Iris pigment epithelial cell (primary cell): ENCODE measurements at regions not wholly inside any gene's neighbourhood (a gene's known extent, or its start where the extent isn't known, plus 50 kb on each side); places are given as distances from the start of the nearest gene placed in this dataset.

Experiments
- DNase-seq: peaks from one replicate; pipeline ENCODE4 v3.0.0-alpha.2; 2011; ENCODE audit warnings: low read depth

DNA sequence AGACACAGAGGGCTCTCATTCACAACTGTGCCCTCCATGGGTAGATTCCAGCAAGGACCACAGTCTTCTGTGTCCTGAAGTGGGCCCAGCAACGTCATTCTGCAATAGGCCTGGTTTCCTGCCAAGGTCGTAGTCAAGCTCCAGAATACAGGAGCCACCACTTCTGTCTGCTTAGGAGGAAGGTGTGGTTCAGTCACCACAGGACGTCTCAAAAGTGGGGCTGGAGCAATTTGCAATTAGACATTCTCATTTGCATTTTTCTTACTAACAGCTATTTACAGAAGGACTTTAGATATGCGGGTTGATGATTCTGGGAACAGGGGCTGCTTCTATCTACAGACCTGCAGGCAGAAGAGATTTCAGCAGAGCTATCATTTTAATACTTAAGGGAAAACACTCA is 58.7 kb upstream of the MYRIP start:
- DNase-seq, result no peak

DNA sequence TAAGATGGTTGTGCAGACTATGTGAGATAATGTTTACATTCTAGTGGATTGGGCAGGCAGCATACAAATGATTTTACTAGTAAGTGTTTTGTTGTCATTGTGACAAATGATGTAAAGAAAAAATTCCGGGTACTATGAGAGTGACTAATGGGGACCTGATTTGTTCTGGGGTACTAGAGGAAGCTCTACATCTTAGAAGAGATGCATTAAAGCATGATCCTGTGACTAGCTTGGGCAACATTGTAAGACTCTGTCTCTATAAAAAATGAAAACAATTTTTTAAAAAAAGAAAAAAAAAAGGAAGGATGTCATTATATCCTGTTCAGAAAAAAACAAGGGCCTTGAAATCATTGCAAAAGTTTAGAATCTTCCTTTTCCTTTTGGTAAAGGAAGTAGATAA is 58.1 kb upstream of the MYRIP start:
- DNase-seq, result no peak

DNA sequence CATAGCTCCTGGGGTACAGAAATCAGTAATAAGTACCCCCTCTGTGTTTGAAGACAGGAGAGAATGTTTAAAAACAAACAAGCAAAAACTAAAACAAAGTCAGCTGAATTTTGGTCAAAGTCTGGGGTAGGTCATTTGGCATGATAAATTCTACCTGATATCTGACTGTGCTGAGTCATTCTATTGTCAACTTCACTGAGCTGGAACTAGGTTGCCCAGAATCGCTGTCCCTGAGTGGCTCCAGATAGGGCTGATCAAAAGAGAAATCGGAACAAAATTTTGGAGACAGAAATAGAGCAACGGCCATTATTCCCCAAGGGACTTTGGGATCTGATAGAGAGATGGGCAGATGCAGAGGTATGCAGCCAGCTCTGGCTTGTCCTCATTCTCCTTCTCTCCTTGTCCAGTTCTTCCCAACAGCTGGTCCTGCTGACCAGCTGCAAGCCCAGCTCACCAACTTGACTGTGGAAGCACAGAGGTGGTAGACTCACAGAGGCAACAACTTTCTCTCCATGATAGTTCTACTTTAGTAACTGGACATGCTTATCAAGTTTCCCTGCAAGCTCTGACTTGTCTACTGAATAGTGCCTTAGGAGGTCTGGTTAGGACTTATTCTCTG is 57.3 kb upstream of the MYRIP start:
- DNase-seq, result no peak

- DNase-seq, result no peak
Measured at GRCh38 chr3:39752751-39753150, 56.7 kb upstream of the MYRIP start.

DNA sequence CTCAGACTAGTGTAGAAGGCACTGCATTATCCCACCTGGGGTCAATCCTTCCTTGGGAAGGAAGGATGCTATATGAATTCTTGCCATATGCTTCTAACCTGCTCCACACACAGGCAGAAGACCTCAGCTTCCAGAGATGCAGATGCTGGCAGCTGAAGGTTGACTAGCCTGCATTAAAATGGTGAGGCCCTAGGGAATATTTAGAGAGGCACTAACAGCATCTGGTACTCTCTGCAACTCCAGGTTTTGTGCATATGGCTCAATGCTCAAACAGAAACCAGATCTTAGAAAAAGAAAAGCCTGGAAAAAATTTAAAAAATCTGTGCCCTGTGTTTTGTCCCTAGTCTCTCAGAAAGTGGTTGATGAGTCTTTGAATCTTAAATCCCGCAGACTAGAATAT is 56.0 kb upstream of the MYRIP start:
- DNase-seq, result no peak

DNA sequence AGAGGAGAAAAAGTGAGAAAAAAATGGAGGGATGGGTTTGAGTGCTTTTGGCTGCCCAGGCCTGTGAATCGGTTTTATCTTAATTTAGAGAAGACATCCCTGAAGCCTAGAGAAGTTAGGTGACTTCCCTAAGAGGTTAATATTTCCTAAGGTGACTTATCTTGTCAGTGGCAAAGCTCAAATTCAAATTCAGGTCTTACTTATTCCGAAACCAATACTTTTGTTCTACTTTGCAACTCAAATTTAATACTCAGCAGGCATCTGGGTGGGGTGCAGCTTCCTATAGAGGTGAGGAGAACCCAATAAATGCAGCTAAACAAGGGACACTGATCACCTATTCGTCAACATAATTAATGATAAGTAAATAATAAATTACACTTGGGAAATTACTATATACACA is 54.9 kb upstream of the MYRIP start:
- no peak for DNase-seq

GRCh38 chr3:39755100-39755499 is 54.3 kb upstream of the MYRIP start:
- DNase-seq, result no peak

GRCh38 chr3:39757307-39757706 is 52.1 kb upstream of the MYRIP start:
- DNase-seq, result no peak
